ENCODE measurements at regions not wholly inside any gene's neighbourhood (a gene's known extent, or its start where the extent isn't known, plus 50 kb on each side); places are given as distances from the start of the nearest gene placed in this dataset.

DNA sequence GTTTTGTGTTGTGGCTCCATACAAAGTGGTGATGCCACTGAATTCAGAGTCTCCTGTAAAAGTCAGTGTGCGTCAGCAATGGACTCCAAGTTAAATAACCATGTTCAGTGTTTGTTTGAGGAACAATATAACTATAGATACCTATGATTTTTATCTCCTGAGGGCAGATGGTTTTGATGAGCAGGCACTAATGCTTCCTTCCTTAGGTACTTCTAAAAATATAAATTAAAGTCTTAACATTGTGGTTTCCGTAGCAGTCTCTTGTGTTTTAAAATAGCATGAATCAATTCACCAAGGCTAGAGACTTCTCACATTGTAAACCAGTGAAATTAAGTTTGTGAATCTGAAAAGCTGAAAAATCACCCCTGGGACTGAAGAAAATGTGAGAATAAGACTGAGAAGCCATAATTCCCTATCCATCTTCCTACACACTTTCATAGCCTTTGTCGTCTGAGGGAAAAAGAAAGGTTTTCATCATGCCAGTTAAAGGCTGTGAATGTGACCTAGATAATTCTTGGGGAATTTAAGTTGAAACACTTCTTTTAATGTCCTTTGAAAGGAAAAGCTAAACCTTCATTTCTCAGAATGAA lies 1502.9 kb downstream of the CDH11 start:
- TF ChIP-seq CTCF (IDR thresholded peaks at IDR 0.05), result no peak
- TF ChIP-seq EP300 (IDR thresholded peaks at IDR 0.05), result no peak
- TF ChIP-seq POLR2A (IDR thresholded peaks at IDR 0.05), result no peak
- no peak for TF ChIP-seq POLR2AphosphoS5 (IDR thresholded peaks at IDR 0.05)
- H3K9me3 ChIP-seq, result no peaks in the 10 kb centered on the region
- no peak for DNase-seq
- WGBS, 2 donors, result 65 to 77% methylated on average over 3 of the region's 3 CpGs
- no peaks in the 10 kb centered on the region for H3K27me3 ChIP-seq
- H3K27ac ChIP-seq, result no peak overlapping the region
- no peak overlapping the region for H3K4me3 ChIP-seq
- H3K36me3 ChIP-seq, result no peaks in the 10 kb centered on the region
- intact Hi-C loops (cut with DNase I), result no loop called here
- H3K4me1 ChIP-seq, result peaks cover 0 to 3% (median 0%) of the 10 kb centered on the region in 4 donors

DNA sequence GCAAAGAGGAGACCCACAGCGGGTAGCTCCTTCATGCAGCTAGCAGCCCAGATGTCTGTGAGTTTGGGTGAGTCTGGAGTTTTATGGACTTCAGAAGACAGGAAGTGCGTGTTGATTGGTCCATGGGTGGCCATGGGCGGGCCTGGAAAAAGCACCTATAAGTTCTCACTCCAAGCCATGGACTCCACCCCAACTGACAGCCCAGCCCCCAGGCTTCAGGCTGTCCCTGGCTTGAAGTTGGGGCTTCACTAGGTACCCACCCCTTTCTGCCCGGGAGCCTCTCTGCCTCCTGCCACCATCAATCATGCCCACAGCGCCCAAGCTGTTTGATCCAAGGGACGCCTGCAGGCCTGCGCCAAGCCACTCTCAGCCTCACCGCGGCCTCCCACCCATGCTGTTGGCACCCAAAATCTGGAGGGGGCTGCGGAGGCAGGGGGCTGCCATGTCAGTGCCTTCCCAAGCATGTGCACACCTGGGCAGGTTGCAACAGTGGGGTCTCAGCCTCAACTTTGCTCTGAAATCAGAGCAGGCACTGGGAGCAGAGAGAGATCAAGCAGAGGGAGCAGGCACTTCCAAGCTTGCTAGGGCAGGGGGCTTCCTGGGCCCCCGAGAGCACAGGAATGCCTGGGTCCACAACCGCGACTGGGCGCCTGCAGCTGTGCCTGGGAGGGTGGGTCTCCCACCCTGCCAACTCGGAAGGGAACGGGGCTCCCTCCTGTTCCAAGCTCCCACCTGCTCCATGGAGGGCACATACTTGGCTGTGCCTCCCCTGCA lies 1503.7 kb downstream of the CDH11 start:
- no peaks in the 10 kb centered on the region for H3K9me3 ChIP-seq
- no peak overlapping the region for H3K27ac ChIP-seq
- peak overlapping the region in 3 of 4 donors; percentile 38 to 53 (median 48) for H3K4me3 ChIP-seq
- intact Hi-C loops (cut with DNase I), result no loop called here
- peaks cover 0 to 3% (median under 1%) of the 10 kb centered on the region in 4 donors for H3K4me1 ChIP-seq
- WGBS, 2 donors, result 84 to 86% methylated on average over 16 of the region's 16 CpGs
- no peaks in the 10 kb centered on the region for H3K27me3 ChIP-seq
- H3K36me3 ChIP-seq, result no peaks in the 10 kb centered on the region
- TF ChIP-seq POLR2AphosphoS5 (IDR thresholded peaks at IDR 0.05) (no peak), EP300 (IDR thresholded peaks at IDR 0.05) (no peak)
- no peak for DNase-seq

DNA sequence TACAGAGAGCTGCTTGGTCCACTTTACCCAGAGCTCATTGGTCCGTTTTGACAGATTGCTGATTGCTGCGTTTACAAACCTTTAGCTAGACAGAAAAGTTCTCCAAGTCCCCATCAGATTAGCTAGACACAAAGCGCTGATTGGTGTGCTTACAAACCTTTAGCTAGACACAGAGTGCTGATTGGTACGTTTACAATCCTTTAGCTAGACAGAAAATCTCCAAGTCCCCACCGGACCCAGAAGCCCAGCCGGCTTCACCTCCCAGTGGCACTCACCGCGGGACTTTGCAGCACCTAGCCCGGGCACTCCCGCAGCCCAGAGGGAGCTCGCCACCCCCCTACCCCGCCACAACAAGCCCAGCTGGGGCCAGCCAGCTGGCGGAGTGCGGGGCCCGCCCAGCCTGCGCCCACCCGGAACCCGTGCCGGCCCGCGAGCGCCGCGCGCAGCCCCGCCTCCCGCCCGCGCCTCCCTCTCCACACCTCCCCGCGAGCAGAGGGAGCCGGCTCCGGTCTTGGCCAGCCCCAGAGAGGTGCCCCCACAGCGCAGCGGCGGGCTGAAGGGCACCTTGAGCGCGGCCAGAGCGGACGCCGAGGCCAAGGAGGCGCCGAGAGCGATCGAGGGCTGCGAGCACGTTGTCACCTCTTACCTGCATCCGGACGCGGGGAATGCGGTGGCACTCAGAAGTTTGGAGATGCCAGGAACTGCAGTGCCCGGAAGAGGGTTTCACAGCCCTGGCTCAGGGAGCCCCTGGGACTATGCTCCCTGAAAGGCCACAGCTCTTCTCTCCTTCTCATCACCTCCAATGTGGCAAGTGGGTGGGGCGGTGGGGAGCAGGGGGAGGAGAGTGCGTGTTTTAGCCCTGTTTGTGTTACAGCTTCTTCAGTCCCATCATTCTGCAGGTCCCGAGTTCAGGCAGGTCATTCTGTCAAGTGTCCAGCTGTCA lies 1504.5 kb downstream of the CDH11 start:
- no peak for TF ChIP-seq EP300 (IDR thresholded peaks at IDR 0.05)
- no peak for TF ChIP-seq CTCF (IDR thresholded peaks at IDR 0.05)
- TF ChIP-seq POLR2A (IDR thresholded peaks at IDR 0.05), result no peak
- no peak for TF ChIP-seq POLR2AphosphoS5 (IDR thresholded peaks at IDR 0.05)
- DNase-seq, result no peak
- H3K27me3 ChIP-seq, result no peaks in the 10 kb centered on the region
- peak overlapping the region in 3 of 4 donors; percentile 38 to 53 (median 48) for H3K4me3 ChIP-seq
- no peaks in the 10 kb centered on the region for H3K9me3 ChIP-seq
- H3K36me3 ChIP-seq, result no peaks in the 10 kb centered on the region
- WGBS, 2 donors, result 24 to 31% methylated on average over 55 of the region's 55 CpGs
- peaks cover 0 to 3% (median 1%) of the 10 kb centered on the region in 4 donors for H3K4me1 ChIP-seq
- intact Hi-C loops (cut with DNase I), result no loop called here
- peak overlapping the region in 1 of 4 donors; percentile 4 for H3K27ac ChIP-seq

GRCh38 chr16:63614429-63614828 lies 1507.4 kb downstream of the CDH11 start:
- Histone ChIP-seq H3K36me3 (no peaks in the 10 kb centered on the region), H3K27ac (peak overlapping the region in 1 of 4 donors; percentile 52), H3K4me1 (peaks cover 0 to 3% (median 1%) of the 10 kb centered on the region in 4 donors), H3K9me3 (no peaks in the 10 kb centered on the region), H3K4me3 (no peak overlapping the region), H3K27me3 (no peaks in the 10 kb centered on the region)
- 82 to 85% methylated on average over 3 of the region's 3 CpGs for WGBS, 2 donors
- no peak for TF ChIP-seq CTCF (IDR thresholded peaks at IDR 0.05)
- no peak for TF ChIP-seq EP300 (IDR thresholded peaks at IDR 0.05)
- no peak for TF ChIP-seq POLR2A (IDR thresholded peaks at IDR 0.05)
- TF ChIP-seq POLR2AphosphoS5 (IDR thresholded peaks at IDR 0.05), result no peak
- DNase-seq, result no peak
- intact Hi-C loops (cut with DNase I), result no loop called here
